Stimulated activated naive CD8-positive, alpha-beta T cell treated with anti-CD3 and anti-CD28 coated beads, Interleukin-15, Interleukin-2, amounts not matched to agents 100 ng/mL and 50 ng/mL, for 24 hours (primary cell): ENCODE measurements at regions not wholly inside any gene's neighbourhood (a gene's known extent, or its start where the extent isn't known, plus 50 kb on each side); places are given as distances from the start of the nearest gene placed in this dataset.

Source experiments
- H3K27ac Mint-ChIP-seq: one replicate; pipeline ENCODE4 v1.8.0; 2021; ENCODE audit warnings: mild to moderate bottlenecking, mixed read lengths
- H3K27me3 Mint-ChIP-seq: one replicate; pipeline ENCODE4 v1.8.0; 2021; ENCODE audit warnings: mixed read lengths
- H3K36me3 Mint-ChIP-seq: one replicate; pipeline ENCODE4 v1.8.0; 2021; ENCODE audit warnings: low read depth, mixed read lengths
- H3K4me1 Mint-ChIP-seq: one replicate; pipeline ENCODE4 v1.8.0; 2021; ENCODE audit warnings: low read depth, mixed read lengths
- H3K4me3 Mint-ChIP-seq: one replicate; pipeline ENCODE4 v1.8.0; 2021; ENCODE audit warnings: mild to moderate bottlenecking, mixed read lengths
- H3K9me3 Mint-ChIP-seq: one replicate; pipeline ENCODE4 v1.8.0; 2021; ENCODE audit warnings: mixed read lengths

- Mint-ChIP-seq H3K4me1 (no peaks in the 10 kb centered on the region), H3K36me3 (no peaks in the 10 kb centered on the region), H3K27me3 (peaks cover 6% of the 10 kb centered on the region), H3K9me3 (no peaks in the 10 kb centered on the region), H3K4me3 (no peak overlapping the region), H3K27ac (no peak overlapping the region)
These were observed 252.0 kb upstream of the TPM1 start for GRCh38 chr15:62790546-62790945.

GRCh38 chr15:62791694-62792093 is 250.9 kb upstream of the TPM1 start:
- no peak overlapping the region for H3K4me3 Mint-ChIP-seq
- H3K4me1 Mint-ChIP-seq = no peaks in the 10 kb centered on the region
- H3K27me3 Mint-ChIP-seq = peaks cover 6% of the 10 kb centered on the region
- H3K27ac Mint-ChIP-seq = no peak overlapping the region
- no peaks in the 10 kb centered on the region for H3K36me3 Mint-ChIP-seq
- no peaks in the 10 kb centered on the region for H3K9me3 Mint-ChIP-seq

- H3K4me1 Mint-ChIP-seq = no peaks in the 10 kb centered on the region
- H3K27ac Mint-ChIP-seq = no peak overlapping the region
- no peaks in the 10 kb centered on the region for H3K9me3 Mint-ChIP-seq
- H3K27me3 Mint-ChIP-seq = peaks cover 6% of the 10 kb centered on the region
- no peak overlapping the region for H3K4me3 Mint-ChIP-seq
- H3K36me3 Mint-ChIP-seq = no peaks in the 10 kb centered on the region
These were observed 249.4 kb upstream of the TPM1 start for GRCh38 chr15:62792986-62793751.

- Mint-ChIP-seq H3K36me3 (no peaks in the 10 kb centered on the region), H3K4me1 (no peaks in the 10 kb centered on the region)
These were observed 248.8 kb upstream of the TPM1 start for GRCh38 chr15:62793752-62794144.

GRCh38 chr15:62795171-62795570 is 247.4 kb upstream of the TPM1 start:
- H3K27ac Mint-ChIP-seq = no peak overlapping the region
- no peaks in the 10 kb centered on the region for H3K36me3 Mint-ChIP-seq
- H3K4me3 Mint-ChIP-seq = no peak overlapping the region
- H3K9me3 Mint-ChIP-seq = no peaks in the 10 kb centered on the region
- peaks cover 5% of the 10 kb centered on the region for H3K27me3 Mint-ChIP-seq
- H3K4me1 Mint-ChIP-seq = no peaks in the 10 kb centered on the region

More at GRCh38 chr15:62793752-62794144, 248.8 kb upstream of the TPM1 start:
- Mint-ChIP-seq H3K27me3 (peaks cover 6% of the 10 kb centered on the region), H3K9me3 (no peaks in the 10 kb centered on the region), H3K27ac (no peak overlapping the region), H3K4me3 (no peak overlapping the region)

- Mint-ChIP-seq H3K9me3 (no peaks in the 10 kb centered on the region), H3K4me3 (no peak overlapping the region), H3K27me3 (no peaks in the 10 kb centered on the region), H3K36me3 (no peaks in the 10 kb centered on the region), H3K4me1 (no peaks in the 10 kb centered on the region), H3K27ac (no peak overlapping the region)
These were observed 246.5 kb upstream of the TPM1 start for GRCh38 chr15:62795700-62796695.

- Mint-ChIP-seq H3K9me3 (no peaks in the 10 kb centered on the region), H3K4me3 (no peak overlapping the region), H3K4me1 (no peaks in the 10 kb centered on the region), H3K27ac (no peak overlapping the region), H3K27me3 (no peaks in the 10 kb centered on the region), H3K36me3 (no peaks in the 10 kb centered on the region)
These were observed 245.4 kb upstream of the TPM1 start for GRCh38 chr15:62797171-62797570.

- no peaks in the 10 kb centered on the region for H3K9me3 Mint-ChIP-seq
- peaks cover 4% of the 10 kb centered on the region for H3K27me3 Mint-ChIP-seq
- no peak overlapping the region for H3K27ac Mint-ChIP-seq
- H3K36me3 Mint-ChIP-seq = no peaks in the 10 kb centered on the region
- H3K4me3 Mint-ChIP-seq = no peak overlapping the region
- no peaks in the 10 kb centered on the region for H3K4me1 Mint-ChIP-seq
These were observed 244.0 kb upstream of the TPM1 start for GRCh38 chr15:62798536-62798935.

- Mint-ChIP-seq H3K27me3 (peaks cover 4% of the 10 kb centered on the region), H3K9me3 (no peaks in the 10 kb centered on the region), H3K27ac (no peak overlapping the region), H3K4me1 (no peaks in the 10 kb centered on the region), H3K4me3 (no peak overlapping the region), H3K36me3 (no peaks in the 10 kb centered on the region)
These were observed 243.5 kb upstream of the TPM1 start for GRCh38 chr15:62799037-62799436.

- Mint-ChIP-seq H3K36me3 (no peaks in the 10 kb centered on the region), H3K27me3 (peaks cover 4% of the 10 kb centered on the region), H3K9me3 (no peaks in the 10 kb centered on the region), H3K4me1 (no peaks in the 10 kb centered on the region), H3K4me3 (no peak overlapping the region), H3K27ac (no peak overlapping the region)
These were observed 242.6 kb upstream of the TPM1 start for GRCh38 chr15:62799919-62800318.

- no peak overlapping the region for H3K27ac Mint-ChIP-seq
- peaks cover 4% of the 10 kb centered on the region for H3K27me3 Mint-ChIP-seq
- H3K4me1 Mint-ChIP-seq = no peaks in the 10 kb centered on the region
- no peak overlapping the region for H3K4me3 Mint-ChIP-seq
- no peaks in the 10 kb centered on the region for H3K9me3 Mint-ChIP-seq
- no peaks in the 10 kb centered on the region for H3K36me3 Mint-ChIP-seq
These were observed 239.9 kb upstream of the TPM1 start for GRCh38 chr15:62802612-62803011.

- no peaks in the 10 kb centered on the region for H3K36me3 Mint-ChIP-seq
- peaks cover 4% of the 10 kb centered on the region for H3K27me3 Mint-ChIP-seq
- no peak overlapping the region for H3K4me3 Mint-ChIP-seq
- no peak overlapping the region for H3K27ac Mint-ChIP-seq
- no peaks in the 10 kb centered on the region for H3K9me3 Mint-ChIP-seq
- H3K4me1 Mint-ChIP-seq = no peaks in the 10 kb centered on the region
These were observed 238.6 kb upstream of the TPM1 start for GRCh38 chr15:62803856-62804400.

- Mint-ChIP-seq H3K27me3 (peaks cover 4% of the 10 kb centered on the region), H3K36me3 (no peaks in the 10 kb centered on the region), H3K9me3 (no peaks in the 10 kb centered on the region), H3K27ac (no peak overlapping the region), H3K4me1 (no peaks in the 10 kb centered on the region), H3K4me3 (no peak overlapping the region)
These were observed 237.0 kb upstream of the TPM1 start for GRCh38 chr15:62805502-62805901.

GRCh38 chr15:62807539-62808130 is 234.9 kb upstream of the TPM1 start:
- peaks cover 4% of the 10 kb centered on the region for H3K27me3 Mint-ChIP-seq
- no peaks in the 10 kb centered on the region for H3K4me1 Mint-ChIP-seq
- no peak overlapping the region for H3K4me3 Mint-ChIP-seq
- H3K27ac Mint-ChIP-seq = no peak overlapping the region
- no peaks in the 10 kb centered on the region for H3K36me3 Mint-ChIP-seq
- H3K9me3 Mint-ChIP-seq = no peaks in the 10 kb centered on the region
